Activated CD4-positive, alpha-beta T cell treated with anti-CD3 and anti-CD28 coated beads, Interleukin-2, Interleukin-4, amounts not matched to agents 100 ng/mL and 50 ng/mL, durations not matched to agents 16 hours and 8 hours (primary cell): ENCODE measurements at regions not wholly inside any gene's neighbourhood (a gene's known extent, or its start where the extent isn't known, plus 50 kb on each side); places are given as distances from the start of the nearest gene placed in this dataset.

Source experiments
- DNase-seq: peaks from one replicate; pipeline ENCODE4 v3.0.0-alpha.2; 2020; ENCODE audit warnings: low spot score

DNA sequence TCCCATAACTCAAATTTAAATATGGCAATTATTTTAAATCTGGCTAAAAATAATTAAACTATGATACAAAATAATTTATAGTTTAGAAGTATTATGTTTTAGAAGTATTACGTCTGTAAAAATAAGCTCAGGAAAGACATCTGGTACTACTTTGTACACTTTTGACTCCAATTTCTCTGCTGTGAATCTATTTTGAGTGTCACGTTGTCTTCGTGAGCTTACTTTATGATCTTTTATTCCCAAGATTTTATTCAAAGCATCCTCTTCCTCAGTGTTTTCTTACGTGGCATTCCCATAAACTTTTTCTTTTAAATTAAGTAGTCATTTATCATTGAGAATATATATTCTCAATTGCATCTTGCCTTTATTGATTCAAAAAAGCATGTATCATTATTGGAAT, 223.3 kb upstream of the KCNJ16 start:
- no peak for DNase-seq

DNA sequence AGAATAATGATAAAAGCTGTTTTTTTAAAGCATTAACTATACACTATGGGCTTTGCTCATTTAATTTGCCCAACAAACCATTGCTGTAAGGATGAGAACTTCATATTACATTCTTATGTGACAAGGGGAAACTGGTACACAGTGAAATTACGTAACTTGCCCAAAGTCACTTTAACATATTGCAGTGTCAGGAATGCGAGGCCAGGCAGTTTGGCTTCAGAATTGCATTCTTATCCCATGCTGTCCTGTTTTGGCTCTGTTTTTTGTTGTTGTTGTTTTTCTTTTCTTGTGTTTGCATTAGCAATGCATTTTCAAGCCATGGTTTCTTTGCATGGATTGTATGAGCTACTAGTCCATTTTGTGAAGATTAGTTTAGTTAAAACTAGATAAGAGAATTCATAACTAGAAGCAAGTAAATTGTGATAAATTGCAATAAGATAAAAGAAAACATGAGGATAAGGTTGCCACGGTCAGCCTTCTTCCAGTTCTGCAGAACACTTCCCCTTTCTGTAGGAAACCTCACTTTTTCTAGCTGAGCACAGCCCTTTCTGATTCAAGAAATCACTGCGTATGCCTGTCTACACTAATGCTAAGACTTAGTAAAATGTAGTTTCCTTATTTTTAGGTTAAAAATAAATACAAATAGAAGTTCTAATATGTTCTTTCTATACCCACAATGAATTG, 221.3 kb upstream of the KCNJ16 start:
- no peak for DNase-seq

DNA sequence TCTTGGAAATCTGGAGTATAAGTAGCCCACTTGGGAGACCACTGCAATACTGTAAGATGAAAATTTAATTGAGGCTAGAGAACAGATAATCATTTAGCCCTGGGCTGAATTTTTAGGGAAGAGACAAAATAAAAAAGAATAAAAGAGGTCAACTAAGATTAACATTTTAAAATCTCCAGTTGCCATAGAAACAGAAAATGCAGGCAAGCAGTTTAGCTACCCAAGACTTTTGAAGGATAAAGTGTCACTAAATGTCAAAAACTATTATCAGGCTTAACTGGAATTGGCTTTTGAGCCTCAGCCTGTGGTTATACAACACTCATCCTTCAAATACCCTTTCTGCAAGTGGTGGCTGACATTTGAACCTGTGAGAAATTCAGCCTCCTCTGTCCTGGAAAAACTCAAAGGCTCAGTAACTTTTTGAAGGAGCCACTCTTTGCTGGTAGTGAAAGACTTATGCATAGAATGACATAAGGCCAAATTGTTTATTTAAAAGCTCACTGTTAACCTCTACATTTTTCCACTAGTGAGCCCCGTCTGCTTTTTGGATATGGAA, 220.7 kb upstream of the KCNJ16 start:
- no peak for DNase-seq

DNA sequence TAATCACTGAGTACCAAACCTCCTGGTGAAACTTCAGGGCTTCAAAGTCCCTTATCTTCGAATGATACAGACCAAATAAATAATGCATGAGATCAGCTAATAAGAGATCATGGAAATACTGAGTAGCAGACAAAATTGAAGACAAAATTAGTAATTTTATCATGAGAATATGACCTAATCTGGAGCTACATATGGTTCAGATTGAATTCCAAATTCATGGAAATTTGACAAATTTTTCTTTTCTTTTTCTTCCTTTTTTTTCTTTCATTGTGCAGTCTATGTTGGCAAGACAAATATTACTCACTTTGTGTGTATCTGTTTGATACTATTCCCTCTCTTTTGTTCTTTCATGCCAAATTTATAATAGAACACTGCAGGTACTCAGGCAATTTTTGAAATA, 218.1 kb upstream of the KCNJ16 start:
- DNase-seq = no peak

DNA sequence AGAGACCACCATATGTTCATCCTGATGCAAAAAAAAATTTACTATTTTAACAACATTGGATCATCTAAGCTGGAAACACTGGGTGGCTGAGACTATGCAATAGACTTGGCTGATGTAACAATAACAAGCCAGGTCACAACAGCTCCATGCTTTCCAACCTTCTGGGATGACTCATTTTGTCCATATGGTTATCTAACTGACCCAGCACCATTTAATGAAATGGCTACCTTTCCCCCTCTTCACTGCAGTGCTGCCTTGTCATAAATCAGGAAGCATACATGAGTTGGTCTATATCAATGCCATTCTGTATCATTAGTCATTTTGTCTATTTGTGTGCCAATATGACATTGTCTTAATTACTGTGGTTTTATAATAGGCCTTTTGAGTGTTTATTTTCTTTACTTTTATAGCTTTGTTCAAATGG, 217.6 kb upstream of the KCNJ16 start:
- DNase-seq = no peak

DNA sequence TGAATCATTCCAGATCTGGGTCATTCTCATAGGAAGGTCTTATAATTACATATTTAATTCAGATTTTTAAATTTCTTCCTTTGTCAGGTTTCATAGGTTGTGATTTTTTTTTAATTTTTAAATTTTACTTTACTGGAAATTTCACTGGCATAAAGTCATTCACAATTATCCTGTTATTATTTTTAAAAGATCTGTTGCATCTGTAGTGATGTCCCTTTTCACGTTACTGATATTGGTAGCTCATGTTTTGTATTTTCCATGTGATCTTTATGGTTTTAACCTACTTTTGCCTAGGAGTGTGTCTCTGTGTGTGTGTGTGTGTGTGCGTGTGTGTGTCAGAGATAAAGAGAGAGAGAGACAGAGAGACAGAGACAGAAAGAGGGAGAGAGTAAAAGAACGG, 216.6 kb upstream of the KCNJ16 start:
- DNase-seq = no peak

DNA sequence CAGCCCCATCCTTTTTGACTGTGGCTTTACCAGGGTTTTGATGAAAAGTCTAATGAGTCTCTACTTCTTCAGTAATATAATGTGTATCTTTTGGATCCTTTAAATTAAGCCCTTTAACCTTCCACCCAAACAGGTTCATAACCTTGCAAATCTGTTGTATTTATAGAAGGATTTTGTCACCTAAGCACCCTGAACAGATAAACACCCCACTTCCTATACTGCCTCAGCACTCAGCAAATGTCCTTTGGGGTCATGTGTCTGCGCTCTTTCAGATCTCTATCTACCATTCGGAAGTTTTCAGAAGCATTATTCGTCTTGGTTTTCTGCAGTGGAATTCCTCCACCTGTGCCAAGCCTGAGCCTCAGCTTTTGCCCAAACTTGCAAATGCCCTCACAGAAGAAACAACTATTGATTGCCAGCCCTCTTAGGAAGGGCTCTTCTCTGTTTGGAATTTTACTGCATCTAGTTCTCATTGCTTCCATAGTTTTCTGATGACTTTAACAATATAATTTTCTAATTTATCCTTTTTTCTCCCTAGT, 214.8 kb upstream of the KCNJ16 start:
- DNase-seq = no peak

DNA sequence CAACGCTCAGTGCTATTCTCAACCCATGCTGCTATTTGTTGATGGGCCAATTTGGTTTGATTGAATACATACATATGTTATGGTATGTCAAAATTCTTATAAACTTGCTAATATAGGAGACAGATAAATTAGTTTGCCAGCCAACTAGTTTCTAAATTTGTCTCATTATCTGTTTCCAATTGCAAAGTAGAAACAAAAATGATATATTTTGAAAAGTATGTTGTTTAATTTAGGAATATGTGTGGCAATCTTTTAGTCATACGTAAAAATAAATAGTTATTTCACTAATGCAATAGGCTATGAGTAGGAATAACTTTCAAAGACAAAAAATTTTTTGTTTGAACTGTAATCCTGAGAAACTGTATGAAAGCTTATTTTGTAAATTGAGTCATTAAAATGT, 210.6 kb upstream of the KCNJ16 start:
- DNase-seq = no peak

DNA sequence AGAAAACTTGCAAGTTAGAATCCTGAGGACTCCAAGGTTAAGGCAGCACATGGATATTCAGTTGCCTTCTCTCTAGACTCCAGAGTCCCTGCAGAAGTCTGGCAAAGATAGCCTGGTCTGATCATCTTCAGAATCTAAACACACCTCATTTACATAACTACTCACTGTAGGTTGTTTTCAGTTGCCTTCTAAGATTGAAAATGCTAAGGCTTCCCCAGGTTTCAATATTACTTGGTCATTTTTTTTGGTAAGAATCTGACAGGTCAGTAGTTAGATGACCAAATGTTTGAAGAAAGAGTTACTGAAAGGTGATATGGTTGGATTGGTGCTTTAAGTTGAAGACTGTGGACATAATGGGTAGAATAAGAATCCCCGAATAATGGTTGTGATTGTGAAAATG, 205.4 kb upstream of the KCNJ16 start:
- no peak for DNase-seq

DNA sequence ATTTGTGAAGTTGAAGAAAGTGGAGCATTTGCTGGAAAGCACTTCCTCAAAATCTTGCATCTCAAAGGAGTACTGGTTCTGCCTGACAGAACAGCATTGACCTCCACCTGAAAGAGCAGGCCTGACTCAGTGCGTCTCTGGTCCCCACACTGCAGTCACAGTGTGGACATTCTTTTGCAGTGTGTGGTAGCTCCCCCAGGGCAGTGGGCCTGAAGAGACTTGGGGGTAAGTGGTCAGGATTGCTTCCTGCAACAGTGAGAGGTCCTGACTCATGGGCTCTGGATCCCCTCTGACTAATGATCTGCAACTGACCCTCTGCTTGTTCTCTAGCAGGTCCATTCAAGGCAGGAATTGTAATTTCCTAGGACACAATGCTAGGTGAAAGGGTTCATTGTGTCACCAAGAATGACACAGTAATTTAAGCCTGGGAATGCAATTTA, 204.9 kb upstream of the KCNJ16 start:
- no peak for DNase-seq

DNA sequence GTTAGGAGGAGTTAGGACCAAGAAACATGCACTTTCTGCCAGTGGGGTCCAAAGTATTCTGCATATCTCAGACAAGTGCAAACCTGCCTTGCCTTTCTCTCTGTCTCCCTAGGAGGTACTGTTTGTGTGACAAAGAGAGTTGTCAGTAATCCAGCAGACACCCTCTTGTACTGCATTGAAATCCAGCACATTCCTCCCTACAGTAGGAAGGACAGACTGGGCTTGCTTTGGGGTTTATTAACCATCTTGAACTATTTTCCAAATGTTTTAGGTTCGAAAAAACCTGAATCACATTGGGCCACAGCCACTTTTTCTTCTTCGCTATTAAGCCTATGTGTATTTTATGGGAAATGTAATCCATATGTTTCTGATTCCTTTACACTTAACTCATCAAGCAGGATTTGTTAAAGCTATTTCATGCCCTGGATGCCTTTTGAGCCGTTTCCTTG, 204.2 kb upstream of the KCNJ16 start:
- no peak for DNase-seq

DNA sequence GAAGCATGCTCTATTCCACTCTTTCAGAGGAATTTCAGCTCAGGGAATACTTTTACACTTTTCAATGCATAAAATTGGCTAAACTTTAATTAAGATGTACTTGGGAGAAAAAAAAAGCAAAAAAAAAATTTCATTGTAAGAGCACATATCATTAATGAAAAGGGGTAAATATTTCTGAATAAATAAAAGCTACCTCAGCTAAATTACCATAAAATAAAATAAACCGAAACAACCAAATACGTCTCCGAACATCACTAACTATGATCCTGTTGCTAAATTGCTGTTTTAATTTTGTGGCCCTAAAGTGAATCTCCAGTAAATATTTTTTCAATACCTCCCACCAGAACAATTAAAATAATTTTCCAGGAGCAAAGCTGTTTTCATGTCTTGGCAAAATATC, 203.7 kb upstream of the KCNJ16 start:
- DNase-seq = no peak

DNA sequence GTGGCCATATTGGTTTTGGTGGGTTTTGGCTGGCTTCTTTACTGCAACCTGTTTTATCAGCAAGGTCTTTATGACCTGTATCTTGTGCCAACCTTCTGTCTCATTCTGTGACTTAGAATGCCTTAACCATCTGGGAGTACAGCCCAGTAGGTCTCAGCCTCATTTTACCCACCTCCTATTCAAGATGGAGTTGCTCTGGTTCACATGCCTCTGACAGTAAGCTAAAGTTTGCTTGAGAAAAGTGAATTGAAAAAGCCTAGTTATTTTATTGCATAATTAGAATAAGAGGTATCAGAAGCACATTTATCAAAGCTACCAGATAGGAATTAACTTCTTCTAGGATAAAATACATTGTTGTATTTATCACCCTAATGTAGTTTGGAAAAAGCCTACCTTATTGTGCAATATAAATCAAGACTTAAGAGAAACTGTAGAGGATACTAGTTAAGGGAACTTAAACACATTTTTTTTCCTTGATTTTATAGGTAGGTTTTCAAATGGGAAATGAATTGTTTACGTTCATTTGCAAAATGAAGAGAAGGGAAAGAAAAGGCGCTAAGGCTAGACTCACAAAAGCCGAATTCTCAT, 202.3 kb upstream of the KCNJ16 start:
- DNase-seq = no peak

DNA sequence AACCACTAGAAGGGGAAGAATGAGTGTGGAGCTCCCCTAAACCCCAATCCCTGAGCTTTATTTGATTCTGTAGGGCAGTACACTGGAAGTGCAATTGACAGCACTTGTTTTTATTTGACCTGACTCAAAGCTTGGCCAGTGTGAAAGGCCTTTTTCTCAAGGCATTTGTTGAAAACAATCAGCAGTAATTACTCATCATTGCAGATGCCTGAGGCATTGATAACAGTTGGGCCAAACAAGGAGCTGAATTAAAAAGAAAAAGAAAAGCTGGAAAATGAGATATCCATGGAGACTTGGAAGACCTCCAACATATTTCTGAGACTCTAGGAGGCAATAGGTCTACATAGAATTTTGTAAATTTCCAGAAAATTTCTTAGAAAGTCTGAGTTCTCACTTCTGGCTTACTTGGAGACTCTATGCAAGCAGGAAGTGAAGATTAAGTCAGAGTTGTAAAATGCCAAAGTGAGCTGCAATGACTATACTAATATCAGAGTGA, 200.8 kb upstream of the KCNJ16 start:
- DNase-seq = no peak

DNA sequence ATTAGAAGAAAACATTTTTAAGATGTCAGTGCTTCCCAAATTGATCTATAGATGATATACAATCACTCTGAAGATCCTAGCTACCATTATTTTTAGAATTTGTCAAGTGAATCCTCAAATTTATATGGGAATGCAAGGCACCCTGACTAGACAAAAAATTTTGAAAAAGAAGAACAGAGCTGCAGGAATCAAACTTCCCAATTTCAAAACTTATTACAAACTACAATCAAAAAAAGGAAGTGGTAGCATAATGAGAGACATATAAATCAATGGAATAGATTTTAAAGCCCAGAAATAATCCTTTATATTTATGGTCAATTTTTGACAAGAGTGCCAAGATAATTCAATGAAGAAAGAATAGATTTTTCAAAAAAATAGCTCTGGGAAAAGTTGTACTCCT, 198.3 kb upstream of the KCNJ16 start:
- DNase-seq = no peak

DNA sequence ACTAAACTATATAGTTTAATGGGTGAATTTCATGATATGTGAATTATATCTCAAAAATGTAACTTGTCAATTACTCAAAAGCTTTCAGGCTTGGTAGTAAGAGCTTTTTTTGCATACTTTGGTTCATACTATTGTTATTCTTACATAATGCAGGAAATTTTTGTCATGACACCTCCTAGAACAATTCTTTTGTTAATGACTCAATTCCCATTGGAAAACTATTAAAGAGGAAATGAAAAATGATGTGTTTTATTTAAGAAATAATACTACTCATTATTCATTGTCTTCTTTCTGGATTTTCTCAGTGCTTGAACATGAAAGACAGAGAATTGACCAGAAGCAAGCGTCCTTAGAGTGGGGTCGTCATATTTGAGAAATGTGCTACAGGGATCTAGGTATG, 196.4 kb upstream of the KCNJ16 start:
- DNase-seq = no peak

DNA sequence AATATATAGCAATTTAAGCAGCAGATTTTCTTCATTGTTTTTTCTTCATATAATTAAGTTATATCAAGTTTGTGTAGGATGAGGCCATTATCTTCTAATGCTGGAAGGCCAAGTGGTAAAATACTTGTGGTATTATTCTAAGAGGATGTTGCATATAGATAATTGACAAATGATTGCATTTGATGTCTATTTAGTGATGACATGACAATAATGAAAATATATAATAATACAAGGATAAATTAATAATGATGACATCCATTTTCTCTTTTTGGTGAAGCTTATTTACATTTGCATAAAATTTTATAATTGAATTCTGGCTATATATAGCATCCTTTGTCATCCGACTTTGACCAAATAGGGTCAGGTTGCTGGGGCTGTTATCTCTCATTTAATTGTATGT, 195.4 kb upstream of the KCNJ16 start:
- DNase-seq = no peak

DNA sequence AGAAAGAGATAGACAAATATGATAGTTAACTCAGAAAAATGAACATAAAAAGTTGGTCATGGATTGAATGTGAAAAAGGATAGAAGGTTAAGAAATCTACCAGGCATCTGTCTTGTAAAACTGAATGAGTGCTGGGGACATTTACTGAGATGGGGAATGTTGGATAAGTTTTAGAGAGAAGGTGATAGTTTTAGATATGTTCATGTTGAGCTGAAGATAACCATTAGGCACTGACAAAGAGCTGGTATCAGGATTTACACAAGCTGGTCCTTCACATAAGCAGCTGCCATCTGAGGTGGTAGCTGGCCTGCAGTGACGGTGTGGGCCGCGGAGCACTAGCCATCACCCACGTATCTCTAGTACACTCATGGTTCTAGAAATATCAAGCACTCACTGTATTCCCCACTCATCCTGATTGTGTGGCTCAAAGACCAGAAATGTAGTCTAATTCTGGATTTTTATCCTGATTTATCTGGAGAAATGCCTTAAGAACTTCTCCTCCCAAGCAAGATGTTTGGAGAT, 194.4 kb upstream of the KCNJ16 start:
- DNase-seq = no peak

DNA sequence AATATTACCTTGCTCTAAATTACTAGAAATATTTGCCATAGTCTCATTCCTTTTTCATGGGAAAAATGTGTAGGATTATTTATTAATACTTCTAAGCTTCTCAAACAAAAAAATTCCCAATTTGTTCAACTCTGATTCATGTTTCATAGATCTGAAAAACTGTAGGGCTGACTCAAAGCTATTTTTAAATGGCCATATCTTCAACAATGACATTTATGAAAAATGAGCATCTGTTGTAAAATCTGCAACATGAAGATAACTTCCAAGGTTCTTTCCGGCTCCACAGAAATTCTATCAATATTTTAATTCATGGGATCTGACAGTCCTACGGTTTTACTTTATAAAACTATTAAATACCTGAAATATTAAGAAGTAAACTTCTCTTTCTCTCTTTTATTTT, 192.7 kb upstream of the KCNJ16 start:
- no peak for DNase-seq

DNA sequence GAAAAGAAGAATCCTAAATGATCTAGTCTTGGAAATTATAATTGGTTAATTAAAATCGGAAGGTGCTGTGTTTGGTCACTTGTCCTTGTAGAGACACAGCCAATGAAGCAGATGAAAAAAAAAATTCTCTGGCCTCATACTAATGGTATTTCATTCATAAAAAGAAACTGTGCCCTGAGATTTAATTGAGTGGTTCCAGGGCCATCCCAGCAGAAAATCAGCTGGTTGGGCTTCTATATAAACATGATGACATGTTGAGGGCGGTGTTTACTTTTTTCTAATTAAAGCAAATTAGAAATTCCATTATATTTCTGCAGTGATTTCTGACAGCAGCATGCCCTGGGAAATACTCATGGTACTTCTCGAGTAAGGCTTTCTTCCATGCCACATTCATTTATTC, 191.9 kb upstream of the KCNJ16 start:
- no peak for DNase-seq

DNA sequence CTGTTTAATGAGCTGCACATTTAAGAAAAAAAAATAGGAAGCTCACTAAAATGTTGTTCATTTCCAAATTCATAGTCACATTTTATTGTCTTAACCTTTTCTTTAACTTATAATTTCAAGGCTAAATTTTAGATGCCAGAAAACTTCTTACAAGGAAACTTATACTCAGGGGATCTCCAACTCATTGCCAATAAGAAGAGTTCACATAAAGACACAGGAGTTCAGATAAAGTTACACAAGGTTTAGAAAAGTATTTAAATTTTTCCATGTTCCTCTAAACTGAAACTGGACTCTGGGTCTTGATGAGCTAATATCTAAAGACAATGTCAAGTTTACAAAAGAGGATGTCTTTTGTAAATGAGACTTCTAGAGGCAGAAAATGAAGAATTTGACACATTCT, 190.7 kb upstream of the KCNJ16 start:
- DNase-seq = no peak

DNA sequence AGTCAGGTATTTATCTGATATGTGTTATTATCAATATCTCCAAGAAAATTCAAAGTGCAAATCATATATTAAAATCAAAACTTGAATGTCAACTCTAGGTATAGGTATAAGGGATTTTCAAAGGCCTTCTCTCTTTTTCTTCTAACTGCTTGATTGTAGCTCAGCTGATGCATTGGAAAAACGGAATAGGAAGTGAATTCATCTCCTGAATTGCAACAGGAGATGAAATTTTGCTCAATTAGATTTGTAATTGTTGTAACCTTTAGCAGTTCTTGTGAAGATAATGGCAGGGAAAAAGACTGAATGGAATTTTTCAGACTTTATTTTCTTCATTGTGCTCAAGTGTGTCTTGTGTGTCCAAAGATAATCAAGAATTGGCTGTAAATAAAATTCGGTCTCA, 190.2 kb upstream of the KCNJ16 start:
- DNase-seq = no peak

DNA sequence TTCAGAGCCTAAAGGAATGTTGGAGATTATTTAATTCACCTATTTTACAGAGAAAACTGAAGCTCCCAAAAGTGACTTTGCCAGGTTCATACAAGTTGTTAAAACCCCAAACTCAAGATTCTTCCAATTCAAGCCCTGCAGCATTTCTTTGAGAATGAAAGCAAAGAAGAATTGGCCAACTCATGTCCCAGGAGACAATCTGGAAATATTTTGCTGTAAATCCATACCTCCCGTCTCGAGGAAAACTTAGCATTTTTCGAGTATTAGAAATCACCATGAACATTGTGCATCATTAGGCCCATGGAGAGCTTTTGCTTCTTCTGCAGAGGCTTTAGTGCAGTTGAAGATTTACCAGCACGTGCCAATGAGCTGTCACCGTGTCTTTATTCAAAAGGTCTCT, 176.4 kb upstream of the KCNJ16 start:
- no peak for DNase-seq
